22Rv1 (cell line): ENCODE measurements at regions not wholly inside any gene's neighbourhood (a gene's known extent, or its start where the extent isn't known, plus 50 kb on each side); places are given as distances from the start of the nearest gene placed in this dataset.
"Not testable (repeated sequence)": the region's sequence is repeated elsewhere in the genome, so short reads cannot be mapped to it uniquely, and the experiment has no call there.

Experiments used
- H3K27ac ChIP-seq: fragments of 450-650 bp; 2 replicates; pipeline ENCODE4 v1.5.1; 2017
- CTCF ChIP-seq: fragments of 450-650 bp; IDR thresholded peaks from 2 replicates; pipeline ENCODE4 v1.5.1; 2017; ENCODE audit warnings: mild to moderate bottlenecking

- not testable (repeated sequence) for H3K27ac ChIP-seq
These were observed 54.7 kb upstream of the NBPF15 start for GRCh38 chr1:144516172-144516571.

- H3K27ac ChIP-seq, result not testable (repeated sequence)
These were observed 55.4 kb upstream of the NBPF15 start for GRCh38 chr1:144516906-144517305.

- not testable (repeated sequence) for H3K27ac ChIP-seq
These were observed 57.0 kb upstream of the NBPF15 start for GRCh38 chr1:144518439-144518838.

- H3K27ac ChIP-seq, result not testable (repeated sequence)
These were observed 58.2 kb upstream of the NBPF15 start for GRCh38 chr1:144519528-144520189.

- H3K27ac ChIP-seq, result peak overlapping the region; percentile 89
These were observed 62.4 kb upstream of the NBPF15 start for GRCh38 chr1:144523661-144524407.

- not testable (repeated sequence) for H3K27ac ChIP-seq
- TF ChIP-seq CTCF, result peak; percentile 83
These were observed 60.5 kb upstream of the PPIAL4F start for GRCh38 chr1:144532156-144532607.

GRCh38 chr1:144533480-144533879, 59.2 kb upstream of the PPIAL4F start:
- H3K27ac ChIP-seq, result not testable (repeated sequence)

- H3K27ac ChIP-seq, result not testable (repeated sequence)
These were observed 58.4 kb upstream of the PPIAL4F start for GRCh38 chr1:144534286-144534685.

- H3K27ac ChIP-seq, result not testable (repeated sequence)
These were observed 56.0 kb upstream of the PPIAL4F start for GRCh38 chr1:144536677-144537076.

GRCh38 chr1:144537234-144537633, 55.5 kb upstream of the PPIAL4F start:
- not testable (repeated sequence) for H3K27ac ChIP-seq

- not testable (repeated sequence) for H3K27ac ChIP-seq
These were observed 54.0 kb upstream of the PPIAL4F start for GRCh38 chr1:144538736-144539135.

GRCh38 chr1:144539191-144539960, 53.3 kb upstream of the PPIAL4F start:
- not testable (repeated sequence) for H3K27ac ChIP-seq
